Peyer's patch (tissue), 4 donors: ENCODE measurements at regions not wholly inside any gene's neighbourhood (a gene's known extent, or its start where the extent isn't known, plus 50 kb on each side); places are given as distances from the start of the nearest gene placed in this dataset.

Experiments used
- POLR2A ChIP-seq, 2 donors: fragments of 450-650 bp; IDR thresholded peaks; one replicate each; pipeline ENCODE4 v1.5.1; 2017; ENCODE audit warnings: antibody characterized with exemption in 2 of 2, mild to moderate bottlenecking in 2 of 2, moderate library complexity in 2 of 2
- TF ChIP-seq, protein P1 (sequence below), 6 experiments: fragments of 450-650 bp in 4 of 6; fragments of 200-600 bp in 2 of 6; sonication (generic) in 1 of 6; IDR thresholded peaks; one replicate each; pipeline ENCODE4 v1.5.1; 2017 to 2019; ENCODE audit warnings: antibody characterized with exemption in 6 of 6, mild to moderate bottlenecking in 3 of 6, moderate library complexity in 1 of 6

DNA sequence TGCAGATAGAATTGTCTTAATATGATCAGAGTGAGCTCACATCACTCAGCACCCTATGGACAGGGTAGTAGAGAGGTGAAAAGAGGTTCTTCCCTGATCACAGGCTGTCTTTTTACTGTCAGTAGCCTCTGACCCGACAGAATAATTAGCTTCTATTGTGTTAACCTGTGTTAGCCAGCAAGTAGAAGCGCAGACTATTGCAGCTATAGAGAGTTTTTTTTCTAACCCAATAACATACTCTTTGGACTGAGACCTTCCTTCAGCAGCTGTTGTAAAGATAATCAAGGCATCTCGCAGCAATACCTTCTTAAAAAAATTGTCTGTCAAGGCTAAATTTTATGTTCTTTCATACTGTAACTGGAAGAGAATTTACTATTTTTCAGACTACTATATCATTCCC is 670.4 kb downstream of the ADCYAP1 start:
- no peak for TF ChIP-seq POLR2A (IDR thresholded peaks at IDR 0.05)
- TF ChIP-seq, protein P1, sequence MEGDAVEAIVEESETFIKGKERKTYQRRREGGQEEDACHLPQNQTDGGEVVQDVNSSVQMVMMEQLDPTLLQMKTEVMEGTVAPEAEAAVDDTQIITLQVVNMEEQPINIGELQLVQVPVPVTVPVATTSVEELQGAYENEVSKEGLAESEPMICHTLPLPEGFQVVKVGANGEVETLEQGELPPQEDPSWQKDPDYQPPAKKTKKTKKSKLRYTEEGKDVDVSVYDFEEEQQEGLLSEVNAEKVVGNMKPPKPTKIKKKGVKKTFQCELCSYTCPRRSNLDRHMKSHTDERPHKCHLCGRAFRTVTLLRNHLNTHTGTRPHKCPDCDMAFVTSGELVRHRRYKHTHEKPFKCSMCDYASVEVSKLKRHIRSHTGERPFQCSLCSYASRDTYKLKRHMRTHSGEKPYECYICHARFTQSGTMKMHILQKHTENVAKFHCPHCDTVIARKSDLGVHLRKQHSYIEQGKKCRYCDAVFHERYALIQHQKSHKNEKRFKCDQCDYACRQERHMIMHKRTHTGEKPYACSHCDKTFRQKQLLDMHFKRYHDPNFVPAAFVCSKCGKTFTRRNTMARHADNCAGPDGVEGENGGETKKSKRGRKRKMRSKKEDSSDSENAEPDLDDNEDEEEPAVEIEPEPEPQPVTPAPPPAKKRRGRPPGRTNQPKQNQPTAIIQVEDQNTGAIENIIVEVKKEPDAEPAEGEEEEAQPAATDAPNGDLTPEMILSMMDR (IDR thresholded peaks at IDR 0.05) = no peak
